Lower leg skin (tissue), 4 donors: ENCODE measurements at regions not wholly inside any gene's neighbourhood (a gene's known extent, or its start where the extent isn't known, plus 50 kb on each side); places are given as distances from the start of the nearest gene placed in this dataset.

Experiments used
- DNase-seq, 2 donors: peaks; one replicate each; pipeline ENCODE4 v3.0.0-alpha.2; 2019; ENCODE audit warnings: low spot score in 2 of 2
- H3K4me3 ChIP-seq: fragments of 200-600 bp; sonication (generic); 2 replicates; pipeline ENCODE4 v1.5.1; 2017; ENCODE audit warnings: mild to moderate bottlenecking, low read depth; ENCODE audit not compliant: poor library complexity, severe bottlenecking
- POLR2A ChIP-seq, 2 donors: fragments of 450-650 bp; IDR thresholded peaks; one replicate each; pipeline ENCODE4 v1.6.1; 2016 to 2017; ENCODE audit warnings: antibody characterized with exemption in 2 of 2, mild to moderate bottlenecking in 1 of 2, moderate library complexity in 1 of 2
- WGBS, 2 donors: methylation state at CpG; one replicate each; pipeline ENCODE4 v1.1.5; 2018; 5-methylcytosine and 5-hydroxymethylcytosine counted together
- intact Hi-C: fragments of 100-400 bp; cut with DNase I; formaldehyde crosslinking; loops from one replicate; pipeline ENCODE4 v1.15.0; 2023; ENCODE audit warnings: low total_unique reads
- TF ChIP-seq, protein P1 (sequence below), 3 donors: fragments of 450-650 bp; IDR thresholded peaks; one replicate each; pipeline ENCODE4 v1.5.1; 2016; ENCODE audit warnings: antibody characterized with exemption in 3 of 3, mild to moderate bottlenecking in 3 of 3, moderate library complexity in 2 of 3

- TF ChIP-seq, protein P1, sequence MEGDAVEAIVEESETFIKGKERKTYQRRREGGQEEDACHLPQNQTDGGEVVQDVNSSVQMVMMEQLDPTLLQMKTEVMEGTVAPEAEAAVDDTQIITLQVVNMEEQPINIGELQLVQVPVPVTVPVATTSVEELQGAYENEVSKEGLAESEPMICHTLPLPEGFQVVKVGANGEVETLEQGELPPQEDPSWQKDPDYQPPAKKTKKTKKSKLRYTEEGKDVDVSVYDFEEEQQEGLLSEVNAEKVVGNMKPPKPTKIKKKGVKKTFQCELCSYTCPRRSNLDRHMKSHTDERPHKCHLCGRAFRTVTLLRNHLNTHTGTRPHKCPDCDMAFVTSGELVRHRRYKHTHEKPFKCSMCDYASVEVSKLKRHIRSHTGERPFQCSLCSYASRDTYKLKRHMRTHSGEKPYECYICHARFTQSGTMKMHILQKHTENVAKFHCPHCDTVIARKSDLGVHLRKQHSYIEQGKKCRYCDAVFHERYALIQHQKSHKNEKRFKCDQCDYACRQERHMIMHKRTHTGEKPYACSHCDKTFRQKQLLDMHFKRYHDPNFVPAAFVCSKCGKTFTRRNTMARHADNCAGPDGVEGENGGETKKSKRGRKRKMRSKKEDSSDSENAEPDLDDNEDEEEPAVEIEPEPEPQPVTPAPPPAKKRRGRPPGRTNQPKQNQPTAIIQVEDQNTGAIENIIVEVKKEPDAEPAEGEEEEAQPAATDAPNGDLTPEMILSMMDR (IDR thresholded peaks at IDR 0.05) = no peak
- no peak for DNase-seq
- 87 to 89% methylated on average over 2 of the region's 2 CpGs for WGBS, 2 donors
- intact Hi-C loops = no loop called here
- no peak overlapping the region for H3K4me3 ChIP-seq
Observed at GRCh38 chr3:163587342-163587741, 1491.0 kb downstream of the SI start.

DNA sequence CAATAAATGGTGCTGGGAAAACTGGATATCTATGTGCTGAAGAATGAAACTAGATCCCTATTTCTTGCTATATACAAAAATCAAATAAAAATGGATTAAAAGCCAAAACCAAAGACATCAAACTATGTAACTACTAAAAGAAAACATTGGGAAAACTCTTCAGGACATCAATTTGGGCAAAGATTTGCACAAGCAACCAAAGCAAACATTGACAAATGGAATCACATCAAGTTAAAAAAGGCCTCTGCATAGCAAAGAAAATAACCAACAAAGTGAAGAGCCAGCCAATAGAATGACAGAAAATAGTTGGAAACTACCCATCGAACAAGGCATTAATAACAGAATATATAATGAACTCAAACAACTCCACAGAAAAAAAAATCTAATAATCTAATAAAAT is 1495.3 kb downstream of the SI start:
- TF ChIP-seq, protein P1 (IDR thresholded peaks at IDR 0.05) = no peak
- no peak for TF ChIP-seq POLR2A (IDR thresholded peaks at IDR 0.05)
- 86% methylated on average over 1 of the region's 1 CpG for WGBS, 2 donors
- no peak for DNase-seq
- no peak overlapping the region for H3K4me3 ChIP-seq
- intact Hi-C loops = no loop called here

DNA sequence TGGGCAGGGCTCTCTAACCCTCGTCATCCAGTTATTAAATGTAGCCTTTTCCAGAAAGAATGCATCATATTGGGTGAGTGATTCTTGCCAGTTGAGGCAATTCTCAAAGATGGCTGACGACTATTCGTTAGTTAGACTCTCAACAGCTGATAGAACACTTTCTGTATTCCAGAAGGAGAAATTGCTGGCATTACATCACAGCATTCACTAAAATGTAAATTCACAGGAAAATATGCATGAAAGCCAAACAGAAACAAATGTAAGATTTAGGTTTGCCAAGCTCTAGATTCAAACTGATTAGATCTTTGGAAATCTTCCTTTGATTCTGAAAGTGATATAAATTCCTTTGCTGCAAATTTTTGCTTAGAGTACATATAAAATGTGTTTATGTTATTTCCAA is 1501.0 kb downstream of the SI start:
- DNase-seq = no peak
- intact Hi-C loops = no loop called here
- no peak overlapping the region for H3K4me3 ChIP-seq
- TF ChIP-seq, protein P1 (IDR thresholded peaks at IDR 0.05) = no peak
- TF ChIP-seq POLR2A (IDR thresholded peaks at IDR 0.05) = no peak
- WGBS, 2 donors = 45 to 69% methylated on average over 3 of the region's 3 CpGs

DNA sequence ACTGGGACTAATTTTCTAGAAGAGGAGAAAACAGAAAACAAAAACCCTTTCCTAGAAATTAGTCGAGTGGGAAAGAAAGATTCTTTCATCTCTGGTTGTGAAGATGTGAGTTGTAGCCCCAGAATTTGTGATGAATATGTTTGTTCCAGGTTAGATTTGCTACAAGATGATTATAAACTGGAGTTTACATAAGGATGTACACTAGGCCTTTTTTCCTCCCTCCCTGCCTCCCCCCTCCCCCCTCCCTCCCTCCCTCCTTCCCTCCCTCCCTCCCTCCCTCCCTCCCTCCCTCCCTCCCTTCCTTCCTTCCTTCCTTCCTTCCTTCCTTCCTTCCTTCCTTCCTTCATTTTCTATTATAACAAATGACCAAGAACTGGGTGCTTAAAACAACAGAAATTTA is 1502.0 kb downstream of the SI start:
- no peak for DNase-seq
- intact Hi-C loops = no loop called here
- TF ChIP-seq POLR2A (IDR thresholded peaks at IDR 0.05) = no peak
- H3K4me3 ChIP-seq = no peak overlapping the region
- WGBS, 2 donors = 58 to 69% methylated on average over 1 of the region's 1 CpG

GRCh38 chr3:163573324-163573723 is 1505.0 kb downstream of the SI start:
- no peak overlapping the region for H3K4me3 ChIP-seq
- intact Hi-C loops = no loop called here
- TF ChIP-seq, protein P1 (IDR thresholded peaks at IDR 0.05) = no peak
- TF ChIP-seq POLR2A (IDR thresholded peaks at IDR 0.05) = no peak
- 80 to 84% methylated on average over 3 of the region's 3 CpGs for WGBS, 2 donors
- no peak for DNase-seq

GRCh38 chr3:163572856-163573255 is 1505.4 kb downstream of the SI start:
- WGBS, 2 donors = 32 to 66% methylated on average over 1 of the region's 1 CpG
- no peak overlapping the region for H3K4me3 ChIP-seq
- TF ChIP-seq POLR2A (IDR thresholded peaks at IDR 0.05) = no peak
- TF ChIP-seq, protein P1 (IDR thresholded peaks at IDR 0.05) = no peak
- intact Hi-C loops = no loop called here
- no peak for DNase-seq
